ENCODE measurements at regions not wholly inside any gene's neighbourhood (a gene's known extent, or its start where the extent isn't known, plus 50 kb on each side); places are given as distances from the start of the nearest gene placed in this dataset.

DNA sequence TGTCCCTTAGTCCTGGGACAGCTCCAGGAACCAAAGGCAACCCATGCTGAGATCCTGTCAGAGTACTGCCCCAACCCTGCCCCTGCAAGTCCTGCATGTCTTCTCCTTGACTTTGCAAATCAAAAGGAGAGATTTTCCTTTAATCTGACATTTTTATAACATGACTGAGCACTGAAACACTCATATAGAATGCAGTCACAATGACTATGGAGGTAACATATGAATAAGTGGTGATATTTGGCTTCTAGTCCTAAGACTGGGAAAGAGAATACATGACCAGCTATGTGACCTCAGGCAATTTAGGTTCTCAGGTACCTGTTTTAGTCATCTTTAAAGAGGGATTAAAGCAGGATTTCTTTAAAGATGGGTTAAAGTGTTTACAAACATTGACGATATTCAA lies 941.6 kb upstream of the CDH8 start:
- Mint-ChIP-seq H3K9me3 (no peaks in the 10 kb centered on the region), H3K4me3 (no peak overlapping the region), H3K36me3 (ENCODE audit: low read depth) (no peaks in the 10 kb centered on the region), H3K27me3 (no peaks in the 10 kb centered on the region), H3K27ac (no peak overlapping the region), H3K4me1 (ENCODE audit: low read depth) (no peaks in the 10 kb centered on the region)
- intact Hi-C loops (cut with micrococcal nuclease) = no loop called here

DNA sequence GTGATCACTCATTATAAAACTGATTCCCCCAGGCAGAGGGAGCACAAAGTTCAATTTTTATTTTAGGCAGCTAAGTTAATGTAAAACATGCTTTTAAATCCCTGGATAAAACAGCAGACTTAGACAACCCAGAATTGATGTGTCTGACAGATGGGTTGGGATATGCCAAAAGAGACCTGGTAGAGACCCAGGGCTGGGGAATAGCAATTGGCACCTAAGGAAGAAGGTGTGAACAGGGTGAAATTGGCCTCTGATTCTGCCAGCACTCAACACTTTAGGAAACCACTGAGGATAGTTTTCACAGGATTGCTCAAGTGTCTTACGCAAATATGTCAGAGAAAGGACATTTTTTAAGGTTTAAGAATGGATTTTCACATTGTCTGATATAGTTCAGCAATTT lies 938.2 kb upstream of the CDH8 start:
- Mint-ChIP-seq H3K4me3 (no peak overlapping the region), H3K27me3 (no peaks in the 10 kb centered on the region), H3K4me1 (ENCODE audit: low read depth) (no peaks in the 10 kb centered on the region), H3K9me3 (no peaks in the 10 kb centered on the region), H3K36me3 (ENCODE audit: low read depth) (no peaks in the 10 kb centered on the region), H3K27ac (no peak overlapping the region)
- intact Hi-C loops (cut with micrococcal nuclease) = no loop called here

DNA sequence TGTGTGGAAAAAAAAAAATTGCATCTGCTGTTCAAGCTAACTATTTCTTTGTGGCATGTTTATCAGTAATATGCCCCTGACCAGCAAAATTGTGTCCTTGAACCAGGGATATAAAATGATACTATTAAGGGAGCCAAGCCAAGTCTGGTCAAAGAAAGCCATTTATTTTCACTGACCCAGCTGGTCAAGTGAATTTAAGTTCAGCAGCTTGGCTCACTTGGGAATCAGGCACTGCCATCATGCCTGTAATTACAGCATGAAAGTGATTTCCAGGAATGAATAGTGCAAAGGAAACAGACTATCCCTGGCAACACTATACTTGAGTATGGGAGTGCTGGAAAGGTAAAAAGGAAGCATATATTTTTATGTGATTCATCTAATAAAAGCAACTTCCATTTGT lies 934.6 kb upstream of the CDH8 start:
- H3K27ac Mint-ChIP-seq = no peak overlapping the region
- no peaks in the 10 kb centered on the region for H3K9me3 Mint-ChIP-seq
- H3K27me3 Mint-ChIP-seq = no peaks in the 10 kb centered on the region
- intact Hi-C loops (cut with micrococcal nuclease) = no loop called here
- no peak overlapping the region for H3K4me3 Mint-ChIP-seq
- no peaks in the 10 kb centered on the region for H3K4me1 Mint-ChIP-seq (ENCODE audit: low read depth)
- H3K36me3 Mint-ChIP-seq (ENCODE audit: low read depth) = no peaks in the 10 kb centered on the region

DNA sequence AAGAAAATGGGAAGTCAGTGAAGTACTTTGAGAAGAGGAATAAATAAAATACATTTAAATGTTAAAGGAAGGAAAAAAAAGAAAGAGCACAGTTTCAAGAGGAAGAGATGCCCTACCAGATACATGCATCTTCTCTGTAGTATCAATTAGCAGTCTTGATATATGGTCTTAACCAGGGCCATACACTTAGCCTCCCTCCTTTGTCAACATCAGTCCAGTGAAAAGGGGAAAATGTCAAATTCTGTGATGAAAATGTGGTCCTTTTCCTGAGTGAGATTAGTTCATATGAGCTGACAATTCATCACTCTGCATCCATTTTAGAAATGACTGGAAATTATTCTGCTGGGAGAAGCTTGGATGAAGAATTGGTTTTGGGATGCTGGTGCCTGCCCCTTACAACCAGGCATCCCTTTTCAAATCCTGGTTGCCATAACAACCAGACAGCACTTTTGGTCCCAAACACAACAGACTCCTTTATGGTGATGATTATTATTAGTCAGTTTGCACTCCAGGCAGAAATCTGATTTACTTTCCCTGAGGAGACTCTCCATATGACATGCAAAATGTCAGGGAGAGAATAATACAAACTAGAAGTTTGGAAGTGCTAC lies 933.6 kb upstream of the CDH8 start:
- H3K36me3 Mint-ChIP-seq (ENCODE audit: low read depth) = no peaks in the 10 kb centered on the region
- H3K27ac Mint-ChIP-seq = no peak overlapping the region
- H3K27me3 Mint-ChIP-seq = no peaks in the 10 kb centered on the region
- no peaks in the 10 kb centered on the region for H3K9me3 Mint-ChIP-seq
- no peak overlapping the region for H3K4me3 Mint-ChIP-seq
- no peaks in the 10 kb centered on the region for H3K4me1 Mint-ChIP-seq (ENCODE audit: low read depth)
- intact Hi-C loops (cut with micrococcal nuclease) = no loop called here

DNA sequence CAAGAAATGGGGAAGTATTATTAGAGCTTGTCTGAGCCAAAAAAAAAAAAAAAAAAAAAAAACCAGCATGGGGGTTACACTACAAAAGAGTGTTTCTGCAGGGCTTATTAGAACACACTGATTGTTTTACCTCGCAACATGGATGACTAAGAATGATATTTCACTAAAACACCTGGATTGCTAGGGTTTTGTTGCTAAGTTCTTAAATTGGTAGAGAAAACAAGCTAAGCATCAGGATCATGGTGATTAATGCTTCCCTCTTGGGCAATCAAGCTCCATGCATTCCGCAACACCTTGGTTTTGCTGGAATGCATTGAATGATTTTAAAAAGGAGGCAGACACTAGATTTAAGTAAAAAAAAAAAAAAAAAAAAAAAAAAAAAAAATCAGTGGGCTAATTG lies 931.4 kb upstream of the CDH8 start:
- H3K36me3 Mint-ChIP-seq (ENCODE audit: low read depth) = no peaks in the 10 kb centered on the region
- H3K27me3 Mint-ChIP-seq = no peaks in the 10 kb centered on the region
- no peak overlapping the region for H3K27ac Mint-ChIP-seq
- H3K4me1 Mint-ChIP-seq (ENCODE audit: low read depth) = no peaks in the 10 kb centered on the region
- no peak overlapping the region for H3K4me3 Mint-ChIP-seq
- intact Hi-C loops (cut with micrococcal nuclease) = no loop called here
- no peaks in the 10 kb centered on the region for H3K9me3 Mint-ChIP-seq

DNA sequence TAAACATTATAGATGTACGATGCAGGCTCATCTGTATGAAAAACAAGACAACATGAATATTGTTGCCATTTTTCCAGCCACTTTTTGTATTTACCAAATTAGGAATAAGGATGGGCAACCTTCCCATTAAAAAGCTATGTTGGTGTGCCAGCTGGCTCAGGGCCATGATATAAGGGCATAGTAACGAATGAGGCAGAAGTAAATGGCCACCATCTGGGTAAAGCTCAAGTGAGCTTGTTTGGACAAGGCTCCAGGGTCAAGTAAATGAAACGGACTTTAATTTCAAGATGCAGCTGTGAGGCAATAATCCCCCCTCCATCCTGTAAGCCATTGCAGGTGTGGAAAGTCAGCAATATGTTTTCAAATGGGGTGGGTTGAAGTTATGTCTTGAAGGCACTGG lies 930.9 kb upstream of the CDH8 start:
- Mint-ChIP-seq H3K4me1 (ENCODE audit: low read depth) (no peaks in the 10 kb centered on the region), H3K36me3 (ENCODE audit: low read depth) (no peaks in the 10 kb centered on the region), H3K4me3 (no peak overlapping the region), H3K9me3 (no peaks in the 10 kb centered on the region), H3K27me3 (no peaks in the 10 kb centered on the region), H3K27ac (no peak overlapping the region)
- intact Hi-C loops (cut with micrococcal nuclease) = no loop called here

DNA sequence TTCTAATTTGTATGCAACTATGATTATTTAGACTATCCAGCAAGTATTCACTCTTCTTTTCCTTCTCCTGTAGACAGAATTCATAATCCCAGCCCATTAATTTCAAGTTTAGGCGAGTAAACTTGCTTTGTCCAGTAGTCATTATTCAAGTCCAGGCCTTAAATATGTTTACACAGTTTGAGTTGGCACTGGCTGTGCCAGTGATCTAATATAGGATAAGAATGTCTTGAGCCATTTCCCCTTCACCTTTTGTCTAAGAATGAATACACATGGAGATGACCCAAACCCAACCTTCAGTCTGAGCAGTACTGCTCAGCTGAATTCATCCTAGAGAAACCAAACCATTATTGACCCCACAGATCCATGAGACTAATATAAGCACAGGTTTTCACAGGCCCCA lies 930.4 kb upstream of the CDH8 start:
- no peak overlapping the region for H3K4me3 Mint-ChIP-seq
- no peaks in the 10 kb centered on the region for H3K4me1 Mint-ChIP-seq (ENCODE audit: low read depth)
- intact Hi-C loops (cut with micrococcal nuclease) = no loop called here
- H3K27ac Mint-ChIP-seq = no peak overlapping the region
- no peaks in the 10 kb centered on the region for H3K9me3 Mint-ChIP-seq
- H3K36me3 Mint-ChIP-seq (ENCODE audit: low read depth) = no peaks in the 10 kb centered on the region
- H3K27me3 Mint-ChIP-seq = no peaks in the 10 kb centered on the region

DNA sequence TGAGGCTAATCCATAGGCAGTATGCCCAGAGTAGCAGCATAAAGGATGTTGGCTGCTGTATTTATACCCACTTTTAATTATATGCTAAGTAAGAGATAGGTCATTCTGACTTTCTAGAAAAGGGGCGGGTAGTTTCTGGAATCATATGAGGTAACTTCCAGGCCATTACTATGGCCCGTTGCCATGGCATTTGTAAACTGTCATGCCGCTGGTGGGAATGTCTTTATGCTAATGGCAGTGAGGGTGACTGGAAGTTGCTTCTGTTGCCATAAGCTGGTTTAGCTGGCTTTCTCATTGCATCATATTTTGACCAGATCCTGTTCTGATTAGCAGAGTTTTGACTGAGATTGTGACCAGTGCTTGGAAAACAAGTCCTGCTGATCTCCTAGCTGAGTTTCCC lies 929.6 kb upstream of the CDH8 start:
- no peaks in the 10 kb centered on the region for H3K27me3 Mint-ChIP-seq
- no peak overlapping the region for H3K27ac Mint-ChIP-seq
- H3K4me3 Mint-ChIP-seq = no peak overlapping the region
- intact Hi-C loops (cut with micrococcal nuclease) = no loop called here
- H3K36me3 Mint-ChIP-seq (ENCODE audit: low read depth) = no peaks in the 10 kb centered on the region
- H3K4me1 Mint-ChIP-seq (ENCODE audit: low read depth) = no peaks in the 10 kb centered on the region
- no peaks in the 10 kb centered on the region for H3K9me3 Mint-ChIP-seq

DNA sequence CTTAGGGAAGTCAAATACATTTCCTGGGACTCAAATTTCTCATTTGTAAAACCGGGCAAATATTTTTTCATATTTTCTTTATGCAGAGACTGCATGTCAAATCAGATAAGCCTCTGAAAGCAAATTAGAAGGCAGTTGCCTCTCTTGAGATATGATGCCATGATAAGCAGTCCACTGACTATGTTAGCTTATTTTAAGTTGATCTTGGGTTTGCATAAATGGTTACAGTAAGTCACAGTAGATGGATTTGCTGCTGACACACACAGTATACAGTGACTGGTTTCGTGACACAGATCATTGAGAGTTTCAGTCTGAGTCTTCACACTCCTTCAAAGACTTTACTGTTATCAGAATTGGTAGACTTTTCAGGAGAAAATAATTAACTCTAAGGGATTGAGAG lies 927.6 kb upstream of the CDH8 start:
- no peaks in the 10 kb centered on the region for H3K4me1 Mint-ChIP-seq (ENCODE audit: low read depth)
- no peak overlapping the region for H3K27ac Mint-ChIP-seq
- intact Hi-C loops (cut with micrococcal nuclease) = no loop called here
- no peaks in the 10 kb centered on the region for H3K27me3 Mint-ChIP-seq
- no peak overlapping the region for H3K4me3 Mint-ChIP-seq
- no peaks in the 10 kb centered on the region for H3K9me3 Mint-ChIP-seq
- H3K36me3 Mint-ChIP-seq (ENCODE audit: low read depth) = no peaks in the 10 kb centered on the region

DNA sequence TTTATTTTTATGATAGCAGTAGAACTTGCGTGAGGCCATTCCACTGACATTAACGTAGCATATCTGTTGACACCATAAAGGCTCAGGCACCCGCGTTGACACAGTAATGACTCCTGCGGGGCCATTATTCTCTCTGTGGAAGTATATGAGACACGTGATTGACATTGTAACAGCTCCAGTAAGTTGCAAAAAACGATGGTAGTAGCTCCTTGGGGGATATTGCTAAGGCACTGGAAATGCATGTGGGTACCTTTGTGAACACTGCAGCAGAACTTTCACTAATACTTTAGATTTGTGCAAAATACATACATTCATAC lies 918.8 kb upstream of the CDH8 start:
- intact Hi-C loops (cut with micrococcal nuclease) = no loop called here
- Mint-ChIP-seq H3K27ac (no peak overlapping the region), H3K9me3 (peaks cover 8% of the 10 kb centered on the region), H3K36me3 (ENCODE audit: low read depth) (no peaks in the 10 kb centered on the region), H3K4me3 (no peak overlapping the region), H3K27me3 (no peaks in the 10 kb centered on the region), H3K4me1 (ENCODE audit: low read depth) (no peaks in the 10 kb centered on the region)

DNA sequence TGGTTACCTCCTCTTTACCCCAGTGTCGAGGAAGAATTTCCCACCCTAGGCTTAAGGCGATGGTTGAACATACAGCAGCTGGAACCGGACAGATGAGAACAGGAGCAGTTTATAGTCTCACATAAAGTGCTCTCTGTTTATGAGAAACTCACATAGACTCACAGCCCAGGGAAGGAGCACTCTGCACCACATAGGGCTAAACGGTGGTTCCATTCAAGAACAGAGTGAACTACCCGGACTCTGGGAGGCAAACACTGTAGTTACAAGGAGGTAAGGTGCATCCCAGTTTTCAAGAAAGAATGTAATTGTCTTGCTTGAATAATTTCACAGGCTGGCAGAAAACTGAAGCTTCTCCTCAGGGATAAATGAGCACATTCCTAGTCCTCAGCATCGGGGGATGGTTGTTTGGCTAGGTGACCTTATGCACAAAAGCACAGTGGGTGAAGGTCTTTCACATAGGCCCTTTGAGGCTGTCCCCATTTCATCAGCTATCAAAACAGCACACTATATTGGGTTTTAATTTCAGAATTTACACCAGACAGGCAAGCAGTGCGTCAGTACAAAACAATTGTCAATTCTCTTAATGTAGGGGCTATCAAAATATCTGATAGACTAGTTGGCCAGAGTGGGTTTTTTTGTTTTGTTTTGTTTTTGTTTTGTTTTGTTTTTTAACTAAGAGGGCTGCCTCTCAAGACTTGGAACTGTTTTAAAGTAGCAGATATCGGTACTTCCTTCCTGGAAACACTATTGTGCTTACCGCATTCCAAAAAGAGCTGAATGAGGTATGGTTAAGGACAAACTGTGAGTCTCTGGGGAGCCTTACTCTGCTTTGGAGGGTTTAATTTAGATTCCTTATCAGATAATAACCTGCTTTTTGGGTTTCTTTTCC lies 918.1 kb upstream of the CDH8 start:
- Mint-ChIP-seq H3K4me3 (no peak overlapping the region), H3K9me3 (peaks cover 8% of the 10 kb centered on the region), H3K4me1 (ENCODE audit: low read depth) (no peaks in the 10 kb centered on the region), H3K27ac (no peak overlapping the region), H3K27me3 (no peaks in the 10 kb centered on the region), H3K36me3 (ENCODE audit: low read depth) (no peaks in the 10 kb centered on the region)
- intact Hi-C loops (cut with micrococcal nuclease) = no loop called here

DNA sequence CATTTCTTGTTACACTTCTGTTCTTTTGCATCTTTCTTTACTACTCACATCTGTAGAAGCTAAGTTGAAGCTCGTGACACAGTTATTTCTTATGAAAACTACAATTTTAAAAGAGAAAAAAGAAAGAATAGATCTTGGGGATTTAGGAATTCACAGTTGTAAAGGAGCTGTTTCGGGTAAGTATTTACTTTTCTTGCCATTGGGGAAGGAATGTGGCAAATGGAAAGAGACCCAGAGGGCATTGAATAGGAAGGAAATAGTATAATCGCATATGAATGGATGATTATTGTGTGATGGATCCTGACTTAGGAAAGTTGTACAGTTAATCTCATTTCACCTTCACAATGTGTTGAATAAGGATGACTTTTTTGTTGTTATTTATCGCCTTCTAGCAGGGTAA lies 914.1 kb upstream of the CDH8 start:
- Mint-ChIP-seq H3K27ac (no peak overlapping the region), H3K9me3 (no peaks in the 10 kb centered on the region), H3K27me3 (no peaks in the 10 kb centered on the region), H3K4me3 (no peak overlapping the region), H3K4me1 (ENCODE audit: low read depth) (no peaks in the 10 kb centered on the region), H3K36me3 (ENCODE audit: low read depth) (no peaks in the 10 kb centered on the region)
- intact Hi-C loops (cut with micrococcal nuclease) = no loop called here

DNA sequence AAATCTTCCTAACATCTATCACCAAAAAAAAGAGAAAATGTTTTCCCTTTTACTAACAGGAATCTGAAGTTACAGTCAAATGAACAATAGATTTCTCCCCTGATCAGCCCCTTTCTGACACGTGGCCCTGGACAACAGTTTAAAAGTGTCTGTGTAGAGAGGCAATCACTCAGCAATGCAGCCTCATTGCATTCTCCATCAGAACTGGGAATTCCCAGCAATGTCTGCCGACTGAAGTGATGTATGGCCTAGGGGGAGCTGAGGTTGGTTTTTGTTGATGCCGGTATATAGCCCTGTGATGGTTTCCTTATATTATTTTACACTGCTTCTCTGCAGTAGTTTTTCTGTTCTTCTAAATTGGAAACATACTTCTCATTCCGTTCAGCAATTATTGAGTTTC lies 904.3 kb upstream of the CDH8 start:
- Mint-ChIP-seq H3K27me3 (no peaks in the 10 kb centered on the region), H3K27ac (no peak overlapping the region), H3K36me3 (ENCODE audit: low read depth) (no peaks in the 10 kb centered on the region), H3K4me1 (ENCODE audit: low read depth) (no peaks in the 10 kb centered on the region), H3K9me3 (no peaks in the 10 kb centered on the region), H3K4me3 (no peak overlapping the region)
- intact Hi-C loops (cut with micrococcal nuclease) = no loop called here

DNA sequence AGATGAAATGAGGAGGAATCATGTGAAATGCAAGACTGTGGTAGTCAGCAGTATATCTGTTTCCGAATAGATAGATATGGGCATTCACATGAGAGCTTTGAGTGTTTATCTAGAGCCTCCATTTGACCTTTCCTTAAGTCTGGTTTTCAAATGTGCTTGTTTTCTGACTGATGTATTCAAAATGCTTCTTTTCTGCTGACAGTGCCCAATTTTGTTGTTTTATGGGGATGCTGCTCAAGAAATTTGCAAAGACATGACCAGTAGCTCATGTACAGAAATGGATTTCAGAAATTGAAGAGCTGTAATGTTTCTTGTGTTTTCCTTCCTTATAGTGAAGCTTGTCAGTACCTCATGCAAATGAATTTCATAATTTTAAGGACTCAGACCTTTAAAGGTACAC lies 903.4 kb upstream of the CDH8 start:
- no peak overlapping the region for H3K27ac Mint-ChIP-seq
- intact Hi-C loops (cut with micrococcal nuclease) = no loop called here
- H3K9me3 Mint-ChIP-seq = no peaks in the 10 kb centered on the region
- H3K27me3 Mint-ChIP-seq = no peaks in the 10 kb centered on the region
- no peaks in the 10 kb centered on the region for H3K36me3 Mint-ChIP-seq (ENCODE audit: low read depth)
- H3K4me1 Mint-ChIP-seq (ENCODE audit: low read depth) = no peaks in the 10 kb centered on the region
- no peak overlapping the region for H3K4me3 Mint-ChIP-seq

DNA sequence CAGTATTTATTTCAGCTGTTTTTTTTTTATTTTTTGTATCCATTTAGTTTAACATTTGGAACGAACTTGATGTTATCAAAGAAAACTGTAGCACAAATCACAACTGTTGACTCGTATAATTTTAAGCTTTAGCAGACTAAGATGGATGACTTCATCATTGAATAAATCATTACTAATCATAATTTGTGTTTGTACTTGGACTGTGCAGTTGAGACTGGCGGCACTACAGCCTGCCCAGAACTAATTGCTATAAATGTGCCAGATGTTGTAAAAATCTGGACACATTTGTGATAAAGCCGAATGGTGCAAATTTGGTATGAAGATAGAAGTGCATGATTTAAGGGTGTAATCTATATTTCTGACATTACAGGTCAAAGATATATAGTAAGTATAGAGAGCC lies 897.7 kb upstream of the CDH8 start:
- Mint-ChIP-seq H3K4me1 (ENCODE audit: low read depth) (no peaks in the 10 kb centered on the region), H3K36me3 (ENCODE audit: low read depth) (no peaks in the 10 kb centered on the region), H3K27ac (no peak overlapping the region), H3K4me3 (no peak overlapping the region), H3K27me3 (no peaks in the 10 kb centered on the region), H3K9me3 (no peaks in the 10 kb centered on the region)
- intact Hi-C loops (cut with micrococcal nuclease) = no loop called here
